GM21619 (cell line): ENCODE measurements at regions not wholly inside any gene's neighbourhood (a gene's known extent, or its start where the extent isn't known, plus 50 kb on each side); places are given as distances from the start of the nearest gene placed in this dataset.

Experiments used
- ATAC-seq: cut with Tn5 transposase; IDR thresholded peaks from one replicate; pipeline ENCODE4 v1.9.1; 2021; ENCODE audit not compliant: unreplicated experiment

DNA sequence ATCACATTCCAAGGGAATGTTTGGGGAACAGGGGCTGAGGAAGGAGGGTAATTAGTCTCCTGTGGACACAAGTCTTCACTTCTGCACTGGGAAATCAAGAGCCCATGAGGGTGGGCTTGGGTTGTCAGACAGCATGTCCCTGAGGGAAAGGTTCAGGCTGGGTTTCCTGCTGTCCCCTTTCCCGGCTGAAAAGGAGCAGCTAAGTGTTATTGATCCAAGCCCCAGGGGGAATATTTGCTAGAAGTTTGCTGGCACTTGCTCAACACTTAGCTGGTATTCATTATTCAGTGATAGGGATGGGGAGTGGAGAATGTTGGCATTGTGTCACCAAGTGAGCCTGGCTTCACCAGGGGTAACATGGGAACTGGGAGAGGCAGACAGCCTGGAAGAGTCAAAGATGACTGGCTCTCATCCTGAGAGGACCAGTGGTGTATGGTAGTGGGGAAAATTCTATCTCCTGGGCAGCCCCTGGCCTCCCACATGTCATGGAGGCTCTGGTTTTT is 344.4 kb upstream of the PODXL start:
- no peak for ATAC-seq

DNA sequence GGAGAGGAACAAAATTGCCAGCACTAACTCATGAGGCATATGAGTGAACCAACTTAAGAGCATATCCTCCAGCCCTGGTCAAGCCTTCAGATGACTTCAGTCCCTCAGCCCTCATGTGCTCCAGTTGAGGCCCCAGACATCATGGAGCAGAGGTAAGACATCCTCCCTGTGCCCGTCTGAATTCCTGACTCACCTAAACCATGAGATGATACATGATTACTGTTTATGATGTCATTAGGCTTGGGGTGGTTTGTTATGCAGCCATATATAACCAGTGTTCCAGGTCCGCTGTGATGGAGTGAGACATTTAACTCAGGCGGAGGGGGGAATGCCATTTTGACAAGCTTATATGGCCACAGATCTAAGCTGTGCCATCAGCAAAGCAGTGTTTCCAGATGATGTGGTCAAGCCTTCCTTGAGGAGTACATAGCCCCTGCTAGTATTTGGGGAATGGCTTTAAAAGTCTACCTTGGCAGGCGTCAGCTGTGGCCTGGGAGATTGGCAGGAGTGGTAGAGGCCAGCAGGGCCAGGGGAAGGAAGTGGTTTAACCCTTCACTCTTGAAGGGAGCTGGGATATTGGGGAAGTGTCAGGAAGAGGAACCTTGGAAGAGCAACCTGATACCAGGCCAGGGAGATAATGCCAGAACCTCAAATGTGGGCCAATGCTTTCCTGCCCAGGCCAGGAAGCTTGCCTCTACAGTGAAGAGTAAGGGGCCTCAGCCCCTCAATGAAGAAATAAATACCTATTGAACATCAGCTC is 343.0 kb upstream of the PODXL start:
- no peak for ATAC-seq

DNA sequence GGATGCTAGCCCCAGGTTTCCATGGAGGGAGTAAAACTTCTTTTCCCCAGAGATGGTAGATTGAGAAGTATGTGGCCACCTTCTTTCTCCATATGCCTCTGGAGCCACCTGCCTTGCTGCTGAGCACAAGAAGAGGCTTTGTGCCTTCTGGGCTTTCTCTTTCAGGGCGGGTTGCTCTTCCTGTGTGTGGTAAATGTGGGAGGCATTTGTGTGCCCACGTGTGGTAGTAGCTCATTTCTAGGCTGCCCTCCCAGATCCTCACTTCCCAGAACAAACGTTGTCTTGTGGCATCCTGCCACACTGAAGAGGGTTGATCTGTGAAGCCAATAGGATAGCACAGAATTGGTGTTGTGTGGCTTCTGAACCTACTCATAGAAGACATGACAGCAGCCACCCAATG is 342.0 kb upstream of the PODXL start:
- ATAC-seq = no peak

DNA sequence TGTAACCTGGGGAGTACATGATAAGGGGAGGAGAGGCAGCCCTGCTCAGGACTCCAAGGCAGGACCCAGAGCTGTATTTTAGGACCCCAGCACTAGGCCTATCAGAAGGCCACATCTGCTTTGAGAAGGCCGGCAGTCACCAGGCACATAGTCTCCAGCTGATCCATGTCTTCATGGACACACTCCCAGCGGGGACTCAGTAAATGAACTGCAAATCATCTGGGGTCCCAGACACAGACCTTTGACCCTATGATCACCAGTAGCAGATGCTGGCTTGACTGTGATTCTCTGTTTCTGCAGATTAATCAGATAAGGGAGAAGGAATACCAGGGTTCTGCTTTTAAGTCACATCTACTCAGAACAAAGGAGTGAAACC is 341.4 kb upstream of the PODXL start:
- ATAC-seq = no peak

DNA sequence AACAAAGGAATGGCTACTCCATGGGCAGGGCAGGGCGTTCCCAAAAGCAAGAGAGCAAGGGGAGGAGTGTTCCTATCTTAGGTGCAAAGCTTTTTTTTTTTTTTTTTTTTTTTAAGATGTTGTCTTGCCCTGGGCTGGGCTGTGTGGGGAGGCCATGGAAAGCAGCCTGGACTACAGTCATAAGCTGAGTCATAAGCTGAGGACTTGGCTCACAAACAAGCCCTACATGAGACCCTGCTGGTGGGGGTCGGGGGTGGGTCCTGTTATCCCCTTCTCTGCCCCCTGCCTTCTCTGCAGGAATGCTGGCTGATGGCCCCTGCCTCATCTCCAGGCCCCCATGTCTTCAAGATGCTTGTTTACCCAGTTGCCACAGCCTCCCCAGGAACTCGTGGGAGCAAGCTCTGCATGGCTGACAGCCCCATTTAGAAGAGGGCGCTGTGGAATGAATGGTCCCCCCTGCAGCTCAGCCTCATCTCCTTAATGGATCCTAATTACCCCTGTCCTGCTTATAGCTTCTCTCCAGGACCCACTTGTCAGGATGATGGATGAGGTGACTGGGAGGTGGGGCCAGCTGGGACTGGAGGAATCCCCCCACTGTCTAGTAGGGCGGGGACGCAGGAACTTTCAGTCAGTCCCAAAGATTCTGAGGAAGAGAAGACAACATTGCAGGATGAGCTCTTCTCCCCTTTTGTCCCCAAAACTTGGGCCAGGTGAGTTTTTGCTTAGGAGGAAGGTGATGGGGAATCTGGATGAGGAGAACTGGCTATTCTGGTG is 340.8 kb upstream of the PODXL start:
- ATAC-seq = no peak

DNA sequence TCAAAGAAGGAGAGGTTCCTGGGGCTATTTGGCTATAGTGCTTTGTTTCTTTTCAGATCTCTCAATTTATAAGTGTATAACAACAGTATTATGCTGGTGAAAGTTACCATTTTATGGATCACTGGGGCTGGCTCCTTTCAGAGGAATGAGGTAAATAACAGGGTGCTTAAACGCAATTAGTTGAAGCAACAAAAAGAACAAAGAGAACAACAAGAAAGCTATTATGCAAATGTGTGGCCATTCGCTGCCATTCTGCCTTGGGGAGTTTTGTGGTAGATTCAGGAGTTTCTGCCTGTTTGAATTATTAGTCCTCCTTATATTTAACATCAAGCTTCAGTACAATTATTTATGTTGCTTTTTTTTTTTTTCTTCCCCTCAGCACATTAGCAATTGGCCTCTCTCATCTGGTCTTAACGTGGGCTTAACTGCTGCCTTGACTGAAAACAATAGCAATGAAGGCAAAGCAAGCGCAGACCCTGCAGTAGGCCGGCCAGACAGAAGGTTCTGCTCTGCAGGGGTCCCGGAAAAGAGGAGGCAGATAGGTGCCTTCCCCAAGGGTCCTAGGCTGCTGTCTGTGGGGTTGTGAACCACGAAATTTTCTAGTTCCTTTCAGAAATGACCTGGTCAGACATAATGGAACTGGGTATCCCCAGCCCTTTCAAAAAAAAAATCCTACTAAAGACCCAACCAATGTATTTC is 339.9 kb upstream of the PODXL start:
- ATAC-seq = no peak

DNA sequence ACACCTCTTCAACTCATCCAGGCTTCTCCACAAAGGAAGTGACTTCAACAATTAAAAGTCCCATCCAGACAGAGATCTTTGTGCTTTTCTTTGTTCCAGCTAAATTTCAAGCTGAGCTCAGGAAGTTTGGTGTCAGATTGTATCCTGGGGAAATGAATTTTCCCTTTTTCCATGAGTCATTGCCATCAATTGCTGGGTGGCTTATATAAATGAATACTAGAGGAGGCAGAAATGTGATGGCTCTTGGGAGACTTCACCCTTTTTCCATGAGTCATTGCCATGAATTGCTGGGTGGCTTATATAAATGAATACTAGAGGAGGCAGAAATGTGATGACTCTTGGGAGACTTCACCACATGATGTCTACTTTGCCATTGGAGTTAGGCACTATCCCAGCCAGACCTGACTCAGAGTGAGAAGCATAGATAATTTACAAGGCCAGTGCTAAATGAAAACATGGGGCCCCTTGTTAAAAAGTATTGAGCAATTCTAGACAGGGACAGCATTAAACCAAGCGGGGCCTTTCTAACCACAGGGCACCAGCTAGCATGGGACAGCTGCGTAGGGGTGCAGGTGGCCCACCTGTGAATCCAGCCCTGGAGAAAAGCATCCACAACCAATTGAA is 339.2 kb upstream of the PODXL start:
- ATAC-seq = no peak

DNA sequence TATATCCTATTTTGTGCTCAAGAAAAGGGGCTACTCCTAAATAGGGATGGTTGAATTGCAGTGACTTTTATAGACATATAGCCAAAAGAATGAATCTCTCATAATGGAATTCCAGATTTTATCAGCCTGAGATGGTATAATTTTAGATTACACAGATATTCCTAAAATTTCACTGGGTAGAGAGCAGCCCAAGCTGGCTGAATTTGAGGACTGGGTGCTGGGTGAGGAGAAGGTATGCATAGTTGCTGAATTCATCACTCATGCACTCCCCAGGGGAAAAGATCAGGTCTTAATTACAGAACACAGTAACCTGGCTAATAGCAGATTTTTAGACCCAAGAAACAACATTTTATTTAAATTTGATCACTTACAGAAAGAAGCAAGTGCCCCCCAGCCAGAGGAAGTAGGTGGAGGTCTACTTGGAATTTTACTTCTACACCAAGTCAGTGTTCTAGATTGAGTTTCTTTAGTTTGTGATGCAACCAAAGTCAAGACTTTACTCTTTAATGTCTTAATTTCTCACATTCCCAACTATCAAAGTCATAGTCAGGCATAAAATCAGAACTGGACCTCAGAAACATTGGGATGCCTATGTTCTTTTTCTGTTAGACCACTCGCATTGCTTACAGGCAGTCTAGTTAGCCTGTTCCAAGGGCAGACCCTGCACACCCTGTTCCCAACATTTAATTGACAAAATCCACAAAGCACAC is 337.4 kb upstream of the PODXL start:
- ATAC-seq = no peak

DNA sequence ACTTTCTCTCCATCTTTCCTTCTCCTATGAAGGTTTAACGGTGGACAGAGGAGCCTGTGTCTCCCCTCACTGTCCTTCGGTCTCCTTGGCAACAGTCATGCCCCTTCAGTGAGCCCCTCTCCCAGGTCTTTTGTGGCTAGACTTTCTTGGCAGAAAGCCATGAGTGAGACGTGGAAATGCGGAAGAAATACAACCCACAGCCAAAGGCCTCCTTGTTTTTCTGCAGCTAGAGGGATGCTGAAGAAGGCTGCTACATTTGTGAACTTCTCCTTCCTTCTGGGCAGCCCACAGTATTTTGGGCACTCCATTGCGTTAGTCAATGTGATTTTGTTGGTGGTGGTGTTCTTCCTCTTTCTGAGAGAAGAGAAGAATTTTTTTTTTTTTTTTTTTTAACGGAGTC is 333.7 kb upstream of the PODXL start:
- no peak for ATAC-seq

DNA sequence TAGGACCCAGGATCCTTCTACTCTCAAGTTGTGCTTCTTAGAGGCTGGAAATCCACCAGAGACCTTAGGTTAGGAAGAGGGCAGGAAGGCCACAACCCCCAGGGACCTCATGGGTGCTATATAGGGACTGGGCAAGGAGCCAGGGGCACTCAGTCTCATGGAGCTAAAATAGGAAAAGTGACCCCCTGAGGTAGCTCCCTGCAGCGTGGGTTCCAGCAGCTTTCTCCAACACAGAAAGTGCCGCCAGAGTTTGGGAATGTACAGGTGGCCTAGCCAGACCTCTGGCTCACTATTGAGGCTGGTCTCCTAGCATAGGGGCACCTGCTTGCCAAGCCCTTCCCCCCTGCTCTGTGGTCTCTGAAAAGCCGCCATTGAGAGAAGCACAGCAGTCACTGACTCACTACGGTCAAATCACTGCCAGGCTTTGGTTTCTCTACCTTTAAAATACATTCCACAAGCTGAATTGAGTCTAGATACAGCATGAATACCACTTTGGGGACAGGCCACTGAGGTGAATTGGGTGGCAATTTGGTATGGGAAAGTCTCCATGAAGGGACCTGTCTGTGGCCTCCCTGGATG is 333.2 kb upstream of the PODXL start:
- ATAC-seq = no peak

DNA sequence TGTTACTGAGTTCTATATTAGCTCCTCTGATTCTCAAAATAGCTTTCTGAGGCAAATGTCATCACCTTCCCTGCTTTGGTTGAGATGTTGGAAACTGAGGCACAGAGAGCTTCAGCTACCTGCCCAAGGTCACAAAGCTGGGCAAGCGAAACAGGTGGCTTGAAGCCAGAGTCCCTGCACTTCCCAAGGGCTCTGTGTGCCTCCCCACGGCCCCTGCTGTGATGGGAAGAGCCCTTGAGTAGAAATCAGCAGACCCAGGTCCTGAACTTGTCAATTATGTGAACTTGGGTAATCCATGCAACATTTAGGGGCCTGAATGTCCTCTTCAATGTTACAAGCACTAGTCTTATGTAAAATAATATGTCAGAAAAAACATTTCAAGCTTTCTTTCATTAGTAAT is 327.3 kb upstream of the PODXL start:
- ATAC-seq = no peak

DNA sequence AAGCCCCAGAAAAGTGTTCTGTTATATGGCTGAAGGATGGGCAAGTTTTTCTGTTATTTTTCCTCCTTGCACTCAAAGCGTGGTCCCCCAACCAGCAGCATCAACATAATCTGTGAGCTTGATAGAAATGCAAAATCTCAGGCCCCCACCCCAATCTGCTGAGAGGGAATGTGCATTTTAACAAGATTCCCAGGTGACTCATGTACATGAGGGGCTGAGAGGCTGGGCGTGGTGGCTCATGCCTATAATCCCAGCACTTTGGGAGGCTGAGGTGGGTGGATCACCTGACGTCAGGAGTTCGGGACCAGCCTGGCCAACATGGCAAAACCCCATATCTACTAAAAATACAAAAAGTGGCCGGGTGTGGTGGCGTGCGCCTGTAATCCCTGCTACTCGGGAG is 326.8 kb upstream of the PODXL start:
- no peak for ATAC-seq

DNA sequence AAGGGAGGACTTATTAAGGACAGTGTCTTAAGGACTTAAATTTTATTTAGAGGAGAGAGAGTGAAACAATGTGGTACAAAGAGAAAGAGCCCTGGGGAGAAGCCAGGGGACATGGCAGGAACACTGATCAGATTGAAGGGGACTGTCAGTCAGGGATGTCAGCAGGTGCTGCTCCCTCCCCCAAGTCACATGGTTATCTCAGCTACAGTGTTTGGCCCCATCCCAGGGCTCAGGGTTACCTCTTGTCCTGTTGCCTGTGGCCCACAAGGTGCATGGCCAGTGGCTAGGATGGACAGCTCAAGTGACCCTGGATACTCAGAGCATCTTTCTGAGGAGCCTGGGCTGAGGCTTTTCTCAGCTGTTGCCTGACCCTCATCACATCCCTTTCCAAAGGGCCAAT is 325.9 kb upstream of the PODXL start:
- no peak for ATAC-seq

DNA sequence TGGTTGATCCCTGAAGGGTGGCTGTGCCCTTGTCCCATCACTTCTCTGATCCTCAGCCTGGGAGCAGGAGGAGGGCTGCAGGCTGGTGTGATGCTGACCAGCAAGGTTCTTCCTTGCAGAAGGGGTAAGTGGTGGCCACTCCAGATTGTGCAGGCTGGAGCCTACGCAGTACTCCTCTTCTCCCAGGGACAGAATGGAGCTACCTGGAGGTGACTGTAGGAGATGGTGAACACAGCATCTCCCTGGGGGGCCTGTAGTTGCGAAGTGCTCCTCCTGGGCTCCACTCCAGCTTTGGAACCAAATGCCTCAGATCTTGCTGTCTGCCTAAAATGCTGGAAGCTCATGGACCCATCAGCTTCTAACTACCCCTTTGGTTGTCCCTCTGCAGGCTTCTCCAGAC is 323.6 kb upstream of the PODXL start:
- no peak for ATAC-seq

DNA sequence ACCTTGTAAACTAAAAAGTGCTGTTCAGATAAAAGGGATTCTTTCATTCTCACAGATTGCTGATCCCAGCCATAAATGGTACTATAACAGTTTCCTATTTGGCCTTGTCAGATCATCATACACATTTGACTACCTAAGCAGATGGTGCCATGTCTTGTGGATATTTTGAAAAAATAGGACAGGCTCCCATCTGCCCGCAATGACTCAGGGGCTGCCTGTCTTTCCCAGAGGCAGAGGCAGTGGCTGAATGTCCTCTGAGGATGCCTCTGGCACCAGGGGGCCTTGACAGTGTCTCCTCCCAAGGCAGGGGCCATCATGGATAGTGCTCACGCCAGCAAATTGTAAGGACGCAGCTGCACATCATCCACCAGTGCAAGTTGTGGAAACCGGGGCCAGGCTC is 323.0 kb upstream of the PODXL start:
- no peak for ATAC-seq

DNA sequence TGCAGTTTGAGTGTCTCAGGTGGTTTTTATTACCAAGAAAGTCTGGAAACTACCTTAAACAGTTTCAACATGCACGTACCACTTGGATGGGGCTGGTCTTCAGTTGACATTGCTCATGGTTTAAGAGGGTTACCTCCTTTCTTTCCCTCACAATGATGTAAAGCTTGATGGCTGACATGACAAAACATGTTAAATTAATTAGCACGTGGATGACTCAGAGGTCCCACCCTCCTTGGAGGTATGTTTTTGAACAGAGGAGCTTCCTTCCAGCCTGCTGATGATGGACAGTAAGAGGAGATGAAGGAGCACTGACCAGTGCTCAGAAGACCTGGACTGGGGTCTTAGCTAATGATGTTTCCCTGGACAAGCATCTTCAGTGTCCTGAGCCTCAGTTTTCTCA is 322.3 kb upstream of the PODXL start:
- no peak for ATAC-seq

DNA sequence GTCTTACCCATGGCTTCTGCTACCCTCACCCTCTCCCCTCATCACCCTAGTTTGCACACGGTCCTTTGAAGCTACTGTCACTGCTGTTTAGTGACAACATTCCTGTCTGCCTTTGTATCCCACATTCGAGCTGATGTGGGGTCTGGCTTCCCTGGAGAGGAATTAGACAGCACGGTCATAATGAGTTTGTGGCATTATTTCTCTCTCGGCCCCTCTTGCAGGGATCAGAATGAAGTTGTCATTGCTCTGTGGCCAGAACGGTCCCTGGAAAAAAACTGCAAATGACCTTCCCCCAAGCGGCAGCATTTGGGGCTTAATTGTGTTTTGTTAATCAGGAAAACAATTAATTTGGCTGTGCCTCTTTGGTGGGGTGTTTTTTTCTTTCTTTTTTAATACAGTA is 317.2 kb upstream of the PODXL start:
- ATAC-seq = no peak

DNA sequence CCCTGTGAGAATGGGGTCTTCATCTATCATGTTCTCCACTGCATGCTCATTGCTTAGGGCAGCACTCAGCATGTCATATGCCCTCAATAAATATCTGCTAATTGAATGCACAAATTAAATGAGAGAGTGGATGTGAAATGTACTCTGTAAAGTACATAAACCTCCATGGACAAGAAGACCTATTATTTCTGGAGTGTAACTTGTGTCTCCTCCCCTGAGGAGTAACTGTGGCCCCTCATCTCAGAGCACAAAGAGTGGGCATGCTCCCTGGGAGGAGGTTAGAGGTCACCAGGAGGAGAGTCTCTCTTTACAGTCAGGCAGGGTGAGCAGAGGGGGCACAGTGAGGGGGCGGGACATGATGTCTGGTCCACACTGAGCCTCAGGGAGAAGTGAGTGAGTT is 313.6 kb upstream of the PODXL start:
- no peak for ATAC-seq

DNA sequence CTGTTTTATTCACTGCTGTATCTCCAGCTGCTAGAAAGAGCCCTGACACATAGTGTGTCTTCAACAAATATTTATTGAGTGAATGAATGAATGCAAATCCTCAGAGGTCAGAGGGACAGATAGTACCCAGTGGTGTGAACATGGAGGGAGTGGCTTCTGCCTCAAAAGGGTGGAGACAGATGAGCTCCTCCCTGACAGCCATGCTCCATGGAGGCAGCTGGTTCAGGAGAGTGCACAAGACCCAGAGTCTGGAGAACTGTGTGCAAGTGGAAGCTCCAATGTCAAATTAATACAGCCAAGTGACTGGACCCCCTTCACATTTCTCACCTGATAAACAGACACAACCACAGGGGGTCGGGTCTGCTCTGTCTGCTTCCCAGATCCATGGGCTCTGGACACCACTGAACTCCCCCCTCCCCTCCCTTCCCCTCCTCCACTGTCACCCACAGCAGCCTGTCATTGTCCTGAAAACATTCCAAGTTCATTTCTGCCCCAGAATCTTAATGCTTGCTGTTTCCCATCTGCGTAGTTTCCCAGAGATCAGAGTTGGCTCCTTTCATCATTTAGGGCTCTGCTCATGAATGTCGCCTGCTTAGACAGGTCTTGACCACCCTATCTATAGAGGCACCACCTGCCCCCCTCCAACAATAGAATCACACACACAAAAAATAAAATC is 312.9 kb upstream of the PODXL start:
- no peak for ATAC-seq

DNA sequence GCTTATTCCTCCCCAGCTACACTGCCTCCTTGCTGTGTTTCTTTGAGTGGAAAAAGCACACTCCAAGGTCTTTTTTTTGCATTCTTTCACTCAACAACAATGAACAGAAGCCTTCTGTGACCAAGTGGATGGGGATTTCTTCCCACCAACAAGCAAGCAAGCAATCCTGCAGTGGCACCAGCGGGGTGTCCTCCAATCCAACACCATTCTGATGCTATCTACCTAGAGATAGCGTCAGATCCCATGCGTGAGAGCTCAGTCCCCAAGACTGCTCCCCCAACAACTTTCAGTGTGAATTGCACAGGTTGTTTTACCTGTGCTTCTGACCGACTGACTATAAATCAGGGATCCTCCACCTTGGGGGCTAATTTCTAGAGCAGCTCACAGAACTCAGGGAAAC is 311.0 kb upstream of the PODXL start:
- ATAC-seq = no peak
